A673 (cell line): ENCODE measurements at regions not wholly inside any gene's neighbourhood (a gene's known extent, or its start where the extent isn't known, plus 50 kb on each side); places are given as distances from the start of the nearest gene placed in this dataset.

Experiments
- BruUV-seq: library from RNA; stranded (reverse); fragments of 400-500 nt; replicated peaks from 2 replicates; lab custom pipeline; 2021; lab: Mats Ljungman, UMichigan
- CTCF ChIA-PET: fragments of 300-600 bp; sonication (Branson Sonifier 250); formaldehyde crosslinking; loops from one replicate; lab custom pipeline; 2022; ENCODE audit warnings: antibody characterized with exemption; lab: Charles Lee
- POLR2A ChIA-PET: fragments of 300-600 bp; sonication (Branson Sonifier 250); formaldehyde crosslinking; loops from one replicate; lab custom pipeline; 2022; ENCODE audit warnings: antibody characterized with exemption; ENCODE audit not compliant: low non-redundant PET; lab: Charles Lee
- DNase-seq: peaks from one replicate; pipeline ENCODE4 v3.0.0-alpha.2; 2015; ENCODE audit warnings: low spot score
- H3K27ac ChIP-seq: fragments of 200-600 bp; sonication (generic); 2 replicates; pipeline ENCODE4 v1.5.1; 2016; ENCODE audit warnings: mixed run types, low read depth, mild to moderate bottlenecking, mixed read lengths, antibody characterized with exemption, low read length; ENCODE audit not compliant: poor library complexity, severe bottlenecking
- H3K27me3 ChIP-seq: fragments of 200-600 bp; sonication (generic); replicated peaks from 2 replicates; pipeline ENCODE4 v1.6.1; 2017; ENCODE audit warnings: mixed run types, low read depth, mild to moderate bottlenecking, mixed read lengths, antibody characterized with exemption, low read length; ENCODE audit not compliant: insufficient read depth, poor library complexity
- H3K36me3 ChIP-seq: fragments of 200-600 bp; sonication (generic); 2 replicates; pipeline ENCODE4 v1.6.1; 2016; ENCODE audit warnings: mixed run types, mild to moderate bottlenecking, mixed read lengths, antibody characterized with exemption, low read length; ENCODE audit not compliant: insufficient read depth, poor library complexity, severe bottlenecking
- H3K4me1 ChIP-seq: fragments of 200-600 bp; sonication (generic); 2 replicates; pipeline ENCODE4 v1.6.1; 2017; ENCODE audit warnings: mixed run types, mild to moderate bottlenecking, mixed read lengths, antibody characterized with exemption, low read length; ENCODE audit not compliant: insufficient read depth, poor library complexity, severe bottlenecking
- H3K4me3 ChIP-seq: fragments of 200-600 bp; sonication (generic); 2 replicates; pipeline ENCODE4 v1.5.1; 2016; ENCODE audit warnings: low read depth, mixed run types, mild to moderate bottlenecking, mixed read lengths, low read length; ENCODE audit not compliant: poor library complexity, severe bottlenecking
- H3K9me3 ChIP-seq: fragments of 200-600 bp; sonication (generic); 2 replicates; pipeline ENCODE4 v1.6.1; 2016; ENCODE audit warnings: mixed run types, low read depth, mild to moderate bottlenecking, mixed read lengths, antibody characterized with exemption, low read length; ENCODE audit not compliant: poor library complexity, severe bottlenecking
- CTCF ChIP-seq: fragments of 300-800, 200-600 bp; sonication (generic); conservative IDR thresholded peaks from 2 replicates; pipeline ENCODE4 v1.5.1; 2017; ENCODE audit warnings: low read depth, mild to moderate bottlenecking, antibody characterized with exemption, low read length, moderate library complexity, mixed read lengths
- EZH2 ChIP-seq: fragments of 200-600 bp; sonication (generic); IDR thresholded peaks from 2 replicates; pipeline ENCODE4 v1.6.1; 2017; ENCODE audit warnings: borderline replicate concordance, low read depth, mild to moderate bottlenecking, mixed read lengths, antibody characterized with exemption, low read length; ENCODE audit not compliant: poor library complexity, severe bottlenecking
- intact Hi-C: fragments of 100-400 bp; cut with micrococcal nuclease; formaldehyde crosslinking; loops from one replicate; pipeline ENCODE4 v1.10.0; 2022; ENCODE audit not compliant: unreplicated experiment

GRCh38 chr5:173751266-173751600, 134.8 kb upstream of the BOD1 start:
- intact Hi-C loops, result no loop called here
- Histone ChIP-seq H3K27ac (no peak overlapping the region), H3K27me3 (no peaks in the 10 kb centered on the region), H3K9me3 (no peaks in the 10 kb centered on the region), H3K4me1 (no peaks in the 10 kb centered on the region), H3K36me3 (no peaks in the 10 kb centered on the region), H3K4me3 (no peak overlapping the region)
- ChIA-PET CTCF (no interaction called here), POLR2A (no interaction called here)
- no peak for TF ChIP-seq EZH2
- DNase-seq, result no peak
- BruUV-seq, result no TSS peak

- Histone ChIP-seq H3K4me1 (no peaks in the 10 kb centered on the region), H3K27me3 (no peaks in the 10 kb centered on the region), H3K4me3 (no peak overlapping the region), H3K9me3 (no peaks in the 10 kb centered on the region), H3K36me3 (no peaks in the 10 kb centered on the region), H3K27ac (no peak overlapping the region)
- TF ChIP-seq CTCF, result no peak
- TF ChIP-seq EZH2, result no peak
- BruUV-seq, result no TSS peak
- POLR2A ChIA-PET, result no interaction called here
- intact Hi-C loops, result no loop called here
- no peak for DNase-seq
- CTCF ChIA-PET, result no interaction called here
These were observed 135.5 kb upstream of the CPEB4 start for GRCh38 chr5:173752653-173753052.

- TF ChIP-seq CTCF (no peak), EZH2 (no peak)
- Histone ChIP-seq H3K27me3 (no peaks in the 10 kb centered on the region), H3K4me3 (no peak overlapping the region), H3K4me1 (no peaks in the 10 kb centered on the region), H3K9me3 (no peaks in the 10 kb centered on the region), H3K36me3 (no peaks in the 10 kb centered on the region), H3K27ac (no peak overlapping the region)
- BruUV-seq, result no TSS peak
- DNase-seq, result no peak
- CTCF ChIA-PET, result no interaction called here
- POLR2A ChIA-PET, result no interaction called here
- intact Hi-C loops, result no loop called here
These were observed 134.6 kb upstream of the CPEB4 start for GRCh38 chr5:173753307-173754168.

GRCh38 chr5:173755319-173755718, 132.8 kb upstream of the CPEB4 start:
- Histone ChIP-seq H3K9me3 (no peaks in the 10 kb centered on the region), H3K36me3 (no peaks in the 10 kb centered on the region), H3K4me3 (no peak overlapping the region), H3K27ac (no peak overlapping the region), H3K4me1 (no peaks in the 10 kb centered on the region), H3K27me3 (no peaks in the 10 kb centered on the region)
- BruUV-seq, result no TSS peak
- no peak for DNase-seq
- TF ChIP-seq CTCF, result no peak
- no peak for TF ChIP-seq EZH2
- intact Hi-C loops, result no loop called here
- ChIA-PET CTCF (no interaction called here), POLR2A (no interaction called here)
